ENCODE measurements at regions not wholly inside any gene's neighbourhood (a gene's known extent, or its start where the extent isn't known, plus 50 kb on each side); places are given as distances from the start of the nearest gene placed in this dataset.

- Mint-ChIP-seq H3K9me3 (no peaks in the 10 kb centered on the region), H3K27ac (peak overlapping the region; percentile 32 to 86 (median 73)), H3K4me1 (peaks cover 26% of the 10 kb centered on the region)
Measured at GRCh38 chr1:219460896-219461815, 151.7 kb downstream of the ZC3H11B start.

GRCh38 chr1:219460081-219460895, 152.6 kb downstream of the ZC3H11B start:
- TF ChIP-seq CTCF (IDR thresholded peaks at IDR 0.05; ENCODE audit: unreplicated experiment in 3 of 3), result no peak
- Mint-ChIP-seq H3K27ac (peak overlapping the region; percentile 32 to 86 (median 73)), H3K4me3 (no peak overlapping the region), H3K36me3 (ENCODE audit: low read depth) (no peaks in the 10 kb centered on the region), H3K9me3 (no peaks in the 10 kb centered on the region), H3K27me3 (ENCODE audit: low read depth) (no peaks in the 10 kb centered on the region), H3K4me1 (peaks cover 26% of the 10 kb centered on the region)

More at GRCh38 chr1:219460896-219461815, 151.7 kb downstream of the ZC3H11B start:
- no peaks in the 10 kb centered on the region for H3K36me3 Mint-ChIP-seq (ENCODE audit: low read depth)
- no peak overlapping the region for H3K4me3 Mint-ChIP-seq
- no peak for TF ChIP-seq CTCF (IDR thresholded peaks at IDR 0.05; ENCODE audit: unreplicated experiment in 3 of 3)
- H3K27me3 Mint-ChIP-seq (ENCODE audit: low read depth), result no peaks in the 10 kb centered on the region

GRCh38 chr1:219459351-219460080, 153.4 kb downstream of the ZC3H11B start:
- H3K36me3 Mint-ChIP-seq (ENCODE audit: low read depth), result no peaks in the 10 kb centered on the region
- no peaks in the 10 kb centered on the region for H3K27me3 Mint-ChIP-seq (ENCODE audit: low read depth)
- no peak for TF ChIP-seq CTCF (IDR thresholded peaks at IDR 0.05; ENCODE audit: unreplicated experiment in 3 of 3)
- no peaks in the 10 kb centered on the region for H3K9me3 Mint-ChIP-seq
- peaks cover 26% of the 10 kb centered on the region for H3K4me1 Mint-ChIP-seq
- H3K4me3 Mint-ChIP-seq, result no peak overlapping the region
- peak overlapping the region; percentile 32 to 86 (median 73) for H3K27ac Mint-ChIP-seq

- Mint-ChIP-seq H3K27me3 (ENCODE audit: low read depth) (no peaks in the 10 kb centered on the region), H3K4me3 (no peak overlapping the region), H3K9me3 (no peaks in the 10 kb centered on the region), H3K36me3 (ENCODE audit: low read depth) (no peaks in the 10 kb centered on the region), H3K27ac (no peak overlapping the region), H3K4me1 (peaks cover 8% of the 10 kb centered on the region)
- no peak for TF ChIP-seq CTCF (IDR thresholded peaks at IDR 0.05; ENCODE audit: unreplicated experiment in 3 of 3)
Measured at GRCh38 chr1:219446288-219446687, 166.6 kb downstream of the ZC3H11B start.

DNA sequence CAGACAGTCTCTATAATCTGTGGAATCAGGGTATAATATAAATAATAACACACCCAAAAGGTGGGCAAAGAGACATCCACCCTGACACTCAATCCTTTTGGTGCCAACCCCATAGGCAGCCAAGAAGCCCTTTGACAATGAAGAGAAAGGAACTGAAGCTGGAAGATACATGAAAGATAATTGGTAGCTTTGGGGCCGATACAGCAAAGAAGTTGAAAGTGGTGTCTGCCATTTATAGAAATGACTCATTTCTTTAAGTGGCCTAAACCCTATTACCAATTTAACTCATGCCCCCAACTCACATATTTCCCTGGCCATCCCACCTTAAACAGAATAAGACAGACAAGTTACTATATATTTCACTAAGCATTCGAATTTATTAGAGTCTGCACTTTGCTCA, 167.0 kb downstream of the ZC3H11B start:
- H3K4me3 Mint-ChIP-seq, result no peak overlapping the region
- peaks cover 8% of the 10 kb centered on the region for H3K4me1 Mint-ChIP-seq
- no peaks in the 10 kb centered on the region for H3K9me3 Mint-ChIP-seq
- no peak overlapping the region for H3K27ac Mint-ChIP-seq
- no peak for TF ChIP-seq CTCF (IDR thresholded peaks at IDR 0.05; ENCODE audit: unreplicated experiment in 3 of 3)
- no peaks in the 10 kb centered on the region for H3K27me3 Mint-ChIP-seq (ENCODE audit: low read depth)
- H3K36me3 Mint-ChIP-seq (ENCODE audit: low read depth), result no peaks in the 10 kb centered on the region

All from nephron (organoid).